Parathyroid adenoma (tissue), 2 donors: ENCODE measurements at regions not wholly inside any gene's neighbourhood (a gene's known extent, or its start where the extent isn't known, plus 50 kb on each side); places are given as distances from the start of the nearest gene placed in this dataset.

Experiments
- H2AFZ ChIP-seq: fragments of 300-600 bp; sonication (generic); one replicate; pipeline ENCODE4 v1.7.0; 2017; ENCODE audit warnings: antibody characterized with exemption, mild to moderate bottlenecking
- H3K27ac ChIP-seq: fragments of 300-600 bp; sonication (generic); one replicate; pipeline ENCODE4 v1.7.0; 2017
- H3K27me3 ChIP-seq: fragments of 300-600 bp; sonication (generic); one replicate; pipeline ENCODE4 v1.7.0; 2017; ENCODE audit warnings: low read length; ENCODE audit not compliant: control insufficient read depth, insufficient read depth
- H3K36me3 ChIP-seq: fragments of 300-600 bp; sonication (generic); one replicate; pipeline ENCODE4 v1.7.0; 2017; ENCODE audit warnings: low read length; ENCODE audit not compliant: control insufficient read depth, insufficient read depth
- H3K4me1 ChIP-seq: fragments of 300-600 bp; sonication (generic); one replicate; pipeline ENCODE4 v1.7.0; 2017; ENCODE audit warnings: control low read depth
- H3K4me2 ChIP-seq: fragments of 300-600 bp; sonication (generic); one replicate; pipeline ENCODE4 v1.7.0; 2017; ENCODE audit warnings: low read length
- H3K4me3 ChIP-seq: fragments of 300-600 bp; sonication (generic); one replicate; pipeline ENCODE4 v1.7.0; 2017; ENCODE audit warnings: low read depth, low read length
- H3K79me2 ChIP-seq: fragments of 300-600 bp; sonication (generic); one replicate; pipeline ENCODE4 v1.7.0; 2017; ENCODE audit warnings: control low read depth
- H3K9ac ChIP-seq: fragments of 300-600 bp; sonication (generic); one replicate; pipeline ENCODE4 v1.7.0; 2017; ENCODE audit warnings: mild to moderate bottlenecking
- H3K9me3 ChIP-seq: fragments of 300-600 bp; sonication (generic); one replicate; pipeline ENCODE4 v1.7.0; 2017; ENCODE audit warnings: low read length; ENCODE audit not compliant: control insufficient read depth
- TF ChIP-seq, protein P1 (sequence below): fragments of 300-600 bp; sonication (generic); IDR thresholded peaks from one replicate; pipeline ENCODE4 v1.7.0; 2017; ENCODE audit warnings: antibody characterized with exemption, mild to moderate bottlenecking
- donor health status: primary hyperparathyroidism.

DNA sequence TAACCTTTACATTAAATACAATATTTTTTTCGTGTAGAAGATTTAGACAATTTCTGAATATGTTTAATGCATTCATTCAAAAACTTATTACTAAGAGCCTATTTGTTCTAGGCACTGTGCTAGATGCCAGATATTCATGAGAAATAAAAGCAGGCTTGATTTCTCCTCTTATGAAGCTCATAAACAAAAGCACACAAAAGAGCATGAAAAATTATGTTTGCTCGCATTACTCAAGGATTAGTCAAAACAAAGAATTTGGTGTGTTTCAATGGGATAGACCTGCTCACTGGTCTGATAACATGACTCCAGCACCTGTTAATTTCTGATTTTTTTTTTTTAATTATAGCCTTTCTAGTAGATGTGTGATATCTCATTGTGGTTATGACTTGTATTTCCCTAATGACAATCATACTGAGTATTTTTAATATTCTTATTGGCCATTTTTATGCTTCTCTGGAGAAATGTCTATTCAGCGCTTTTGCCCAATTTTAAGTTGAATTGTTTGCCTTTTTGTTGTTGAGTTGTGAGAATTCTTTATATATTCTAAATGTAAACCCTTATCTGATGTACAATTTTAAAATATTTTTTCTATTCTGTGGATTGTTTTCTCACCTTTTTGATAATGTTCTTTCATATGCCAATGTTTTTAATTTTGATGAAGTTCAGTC lies 382.3 kb upstream of the ADGRL4 start:
- no peak overlapping the region for H2AFZ ChIP-seq
- H3K36me3 ChIP-seq, result no peaks in the 10 kb centered on the region
- H3K79me2 ChIP-seq, result no peaks in the 10 kb centered on the region
- TF ChIP-seq, protein P1, sequence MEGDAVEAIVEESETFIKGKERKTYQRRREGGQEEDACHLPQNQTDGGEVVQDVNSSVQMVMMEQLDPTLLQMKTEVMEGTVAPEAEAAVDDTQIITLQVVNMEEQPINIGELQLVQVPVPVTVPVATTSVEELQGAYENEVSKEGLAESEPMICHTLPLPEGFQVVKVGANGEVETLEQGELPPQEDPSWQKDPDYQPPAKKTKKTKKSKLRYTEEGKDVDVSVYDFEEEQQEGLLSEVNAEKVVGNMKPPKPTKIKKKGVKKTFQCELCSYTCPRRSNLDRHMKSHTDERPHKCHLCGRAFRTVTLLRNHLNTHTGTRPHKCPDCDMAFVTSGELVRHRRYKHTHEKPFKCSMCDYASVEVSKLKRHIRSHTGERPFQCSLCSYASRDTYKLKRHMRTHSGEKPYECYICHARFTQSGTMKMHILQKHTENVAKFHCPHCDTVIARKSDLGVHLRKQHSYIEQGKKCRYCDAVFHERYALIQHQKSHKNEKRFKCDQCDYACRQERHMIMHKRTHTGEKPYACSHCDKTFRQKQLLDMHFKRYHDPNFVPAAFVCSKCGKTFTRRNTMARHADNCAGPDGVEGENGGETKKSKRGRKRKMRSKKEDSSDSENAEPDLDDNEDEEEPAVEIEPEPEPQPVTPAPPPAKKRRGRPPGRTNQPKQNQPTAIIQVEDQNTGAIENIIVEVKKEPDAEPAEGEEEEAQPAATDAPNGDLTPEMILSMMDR, result no peak
- no peak overlapping the region for H3K4me3 ChIP-seq
- no peak overlapping the region for H3K27ac ChIP-seq
- H3K27me3 ChIP-seq, result no peaks in the 10 kb centered on the region
- H3K4me2 ChIP-seq, result no peak overlapping the region
- H3K9me3 ChIP-seq, result no peaks in the 10 kb centered on the region
- H3K9ac ChIP-seq, result no peak overlapping the region
- H3K4me1 ChIP-seq, result no peaks in the 10 kb centered on the region

DNA sequence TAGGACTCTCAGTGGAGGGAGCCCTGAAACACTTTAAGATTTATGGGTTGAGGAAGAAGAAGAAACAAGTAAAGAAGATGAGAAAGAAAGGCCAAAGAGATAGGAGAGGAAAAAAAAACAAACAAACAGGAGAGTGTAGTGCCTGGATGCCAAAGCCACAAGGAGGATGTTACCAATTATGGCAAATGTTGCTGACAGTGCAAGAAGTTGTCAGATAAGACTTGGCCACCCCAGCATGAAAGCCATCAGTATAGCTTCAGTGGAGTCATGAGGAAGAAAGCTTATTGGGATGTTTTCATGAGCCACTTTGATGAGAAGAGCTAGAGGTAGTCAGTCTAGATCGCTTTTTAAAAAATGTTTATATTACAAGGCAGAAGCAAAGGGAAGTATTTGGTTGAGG lies 380.2 kb upstream of the ADGRL4 start:
- no peak overlapping the region for H3K4me2 ChIP-seq
- no peaks in the 10 kb centered on the region for H3K27me3 ChIP-seq
- no peaks in the 10 kb centered on the region for H3K79me2 ChIP-seq
- H3K4me3 ChIP-seq, result no peak overlapping the region
- H3K9ac ChIP-seq, result no peak overlapping the region
- no peaks in the 10 kb centered on the region for H3K4me1 ChIP-seq
- no peak overlapping the region for H2AFZ ChIP-seq
- TF ChIP-seq, protein P1, result no peak
- H3K9me3 ChIP-seq, result no peaks in the 10 kb centered on the region
- H3K27ac ChIP-seq, result no peak overlapping the region
- H3K36me3 ChIP-seq, result no peaks in the 10 kb centered on the region

DNA sequence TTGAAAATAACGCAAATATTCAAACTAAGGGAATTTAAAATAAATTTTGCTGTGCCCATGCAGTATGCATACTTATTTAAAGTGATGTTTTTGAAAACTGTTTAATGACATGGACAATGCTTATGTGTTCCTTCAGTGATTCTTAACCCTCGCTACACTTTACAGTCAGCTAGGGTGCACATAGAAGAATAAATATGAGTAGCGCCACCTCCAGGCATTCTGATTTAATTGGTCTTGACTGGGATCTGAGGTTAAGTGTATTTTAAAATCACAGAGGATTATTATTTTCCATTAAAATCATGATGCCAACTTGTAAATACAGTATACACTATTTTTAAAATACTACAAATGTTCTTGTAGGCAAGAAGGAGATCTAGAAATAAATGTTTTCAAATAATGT lies 373.5 kb upstream of the ADGRL4 start:
- no peaks in the 10 kb centered on the region for H3K36me3 ChIP-seq
- no peaks in the 10 kb centered on the region for H3K9me3 ChIP-seq
- H3K4me1 ChIP-seq, result no peaks in the 10 kb centered on the region
- no peak overlapping the region for H2AFZ ChIP-seq
- H3K4me2 ChIP-seq, result no peak overlapping the region
- no peaks in the 10 kb centered on the region for H3K27me3 ChIP-seq
- H3K9ac ChIP-seq, result no peak overlapping the region
- TF ChIP-seq, protein P1, result no peak
- no peak overlapping the region for H3K4me3 ChIP-seq
- H3K79me2 ChIP-seq, result no peaks in the 10 kb centered on the region
- no peak overlapping the region for H3K27ac ChIP-seq

DNA sequence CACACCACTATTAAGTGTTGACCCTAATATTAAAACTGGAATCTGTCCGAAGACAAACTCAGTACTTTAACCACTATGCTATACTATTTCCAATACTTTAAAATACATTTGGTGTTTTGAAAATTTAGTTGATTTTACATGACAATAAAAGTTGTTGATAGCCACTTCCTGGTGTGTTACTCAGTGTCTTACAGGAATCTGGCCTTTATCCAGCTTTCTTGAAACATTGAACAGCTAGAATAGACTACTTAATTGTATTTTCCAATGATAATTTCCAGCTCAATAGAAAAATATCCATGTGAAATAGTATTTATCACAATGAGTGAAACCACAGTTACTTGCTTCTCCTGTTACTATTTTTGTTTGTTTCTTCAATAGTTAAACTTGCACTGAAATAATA lies 369.6 kb upstream of the ADGRL4 start:
- TF ChIP-seq, protein P1, result no peak
- H2AFZ ChIP-seq, result no peak overlapping the region
- H3K79me2 ChIP-seq, result no peaks in the 10 kb centered on the region
- H3K36me3 ChIP-seq, result no peaks in the 10 kb centered on the region
- no peaks in the 10 kb centered on the region for H3K27me3 ChIP-seq
- no peak overlapping the region for H3K27ac ChIP-seq
- H3K4me2 ChIP-seq, result no peak overlapping the region
- no peak overlapping the region for H3K9ac ChIP-seq
- no peaks in the 10 kb centered on the region for H3K9me3 ChIP-seq
- H3K4me1 ChIP-seq, result no peaks in the 10 kb centered on the region
- no peak overlapping the region for H3K4me3 ChIP-seq

DNA sequence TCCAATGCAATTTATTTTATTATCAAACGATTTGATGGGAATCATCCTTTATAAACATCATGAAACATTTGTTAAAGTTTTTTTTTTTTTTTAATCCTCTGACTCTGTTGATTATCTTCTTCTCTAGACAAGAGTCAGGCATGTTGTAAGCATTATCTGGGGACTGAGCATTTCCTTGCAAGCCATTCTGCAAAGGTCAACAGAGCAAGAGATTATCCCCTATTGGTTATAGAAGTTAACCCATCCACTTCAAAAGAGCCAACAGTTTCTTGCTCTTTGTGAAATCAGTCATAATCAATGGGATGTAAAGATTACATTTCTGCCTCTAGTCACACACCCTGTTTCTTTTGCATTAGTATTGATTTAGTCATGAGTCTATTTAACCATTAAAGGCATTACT lies 368.8 kb upstream of the ADGRL4 start:
- TF ChIP-seq, protein P1, result no peak
- Histone ChIP-seq H3K27ac (no peak overlapping the region), H3K9ac (no peak overlapping the region)

More for the DNA sequence above, 368.8 kb upstream of the ADGRL4 start:
- H3K9me3 ChIP-seq, result no peaks in the 10 kb centered on the region
- no peak overlapping the region for H3K4me2 ChIP-seq
- H2AFZ ChIP-seq, result no peak overlapping the region
- no peaks in the 10 kb centered on the region for H3K27me3 ChIP-seq
- H3K36me3 ChIP-seq, result no peaks in the 10 kb centered on the region
- no peaks in the 10 kb centered on the region for H3K4me1 ChIP-seq
- no peaks in the 10 kb centered on the region for H3K79me2 ChIP-seq
- H3K4me3 ChIP-seq, result no peak overlapping the region
